H9 (cell line): ENCODE measurements at regions not wholly inside any gene's neighbourhood (a gene's known extent, or its start where the extent isn't known, plus 50 kb on each side); places are given as distances from the start of the nearest gene placed in this dataset.
A peak's percentile ranks its signal among the peaks of the same experiment; 100 is the strongest.

Experiments used
- DNase-seq: peaks from one replicate; pipeline ENCODE4 v3.0.0-alpha.2; 2017
- H2AFZ ChIP-seq: one replicate; pipeline ENCODE4 v1.6.1; 2013; ENCODE audit warnings: mild to moderate bottlenecking, low read length, control low read depth, moderate library complexity
- H2AK5ac ChIP-seq: 2 replicates; pipeline ENCODE4 v1.6.1; 2013; ENCODE audit warnings: low read length, control low read depth, mixed read lengths; ENCODE audit not compliant: insufficient read length
- H2BK120ac ChIP-seq: one replicate; pipeline ENCODE4 v1.6.1; 2013; ENCODE audit warnings: low read depth, mild to moderate bottlenecking, low read length, control low read depth, inconsistent platforms; ENCODE audit not compliant: poor library complexity, severe bottlenecking
- H2BK12ac ChIP-seq: 2 replicates; pipeline ENCODE4 v1.6.1; 2013; ENCODE audit warnings: low read length, control low read depth, mixed read lengths, low read depth; ENCODE audit not compliant: insufficient read length
- H2BK15ac ChIP-seq: 2 replicates; pipeline ENCODE4 v1.6.1; 2013; ENCODE audit warnings: low read depth, low read length, control low read depth
- H2BK20ac ChIP-seq: one replicate; pipeline ENCODE4 v1.6.1; 2013; ENCODE audit warnings: low read depth, mild to moderate bottlenecking, low read length, control low read depth, inconsistent platforms; ENCODE audit not compliant: poor library complexity, severe bottlenecking
- H2BK5ac ChIP-seq: 2 replicates; pipeline ENCODE4 v1.6.1; 2013; ENCODE audit warnings: low read length, control low read depth, mixed read lengths; ENCODE audit not compliant: insufficient read length
- H3K14ac ChIP-seq: 2 replicates; pipeline ENCODE4 v1.6.1; 2013; ENCODE audit warnings: low read length, control low read depth; ENCODE audit not compliant: insufficient read depth
- H3K18ac ChIP-seq: 2 replicates; pipeline ENCODE4 v1.6.1; 2013; ENCODE audit warnings: low read depth, mild to moderate bottlenecking, mixed read lengths, low read length, control low read depth; ENCODE audit not compliant: insufficient read length
- H3K23ac ChIP-seq: 2 replicates; pipeline ENCODE4 v1.6.1; 2013; ENCODE audit warnings: low read length, control low read depth, mixed read lengths, low read depth; ENCODE audit not compliant: insufficient read length
- H3K23me2 ChIP-seq: 2 replicates; pipeline ENCODE4 v1.6.1; 2013; ENCODE audit warnings: low read depth, mild to moderate bottlenecking, mixed read lengths, low read length, control low read depth; ENCODE audit not compliant: insufficient read length, poor library complexity, severe bottlenecking
- H3K27ac ChIP-seq: 2 replicates; pipeline ENCODE4 v1.5.1; 2013; ENCODE audit warnings: low read length, control low read depth, mixed read lengths, low read depth; ENCODE audit not compliant: insufficient read length
- H3K27me3 ChIP-seq: 2 replicates; pipeline ENCODE4 v1.6.1; 2013; ENCODE audit warnings: low read length, control low read depth, inconsistent platforms; ENCODE audit not compliant: insufficient read depth
- H3K4ac ChIP-seq: 2 replicates; pipeline ENCODE4 v1.6.1; 2013; ENCODE audit warnings: low read depth, mild to moderate bottlenecking, control low read depth, inconsistent platforms, low read length, moderate library complexity
- H3K4me1 ChIP-seq: 2 replicates; pipeline ENCODE4 v1.6.1; 2013; ENCODE audit warnings: low read length, control low read depth, inconsistent platforms; ENCODE audit not compliant: insufficient read depth
- H3K4me2 ChIP-seq: 2 replicates; pipeline ENCODE4 v1.6.1; 2013; ENCODE audit warnings: low read length, control low read depth, mixed read lengths; ENCODE audit not compliant: insufficient read length, insufficient read depth
- H3K56ac ChIP-seq: 2 replicates; pipeline ENCODE4 v1.6.1; 2013; ENCODE audit warnings: low read depth, mild to moderate bottlenecking, mixed read lengths, low read length, control low read depth; ENCODE audit not compliant: insufficient read length
- H3K79me1 ChIP-seq: 2 replicates; pipeline ENCODE4 v1.6.1; 2013; ENCODE audit warnings: low read depth, mild to moderate bottlenecking, moderate library complexity, low read length, control low read depth, inconsistent platforms; ENCODE audit not compliant: insufficient read depth, poor library complexity, severe bottlenecking
- H3K79me2 ChIP-seq: 2 replicates; pipeline ENCODE4 v1.6.1; 2013; ENCODE audit warnings: low read length, control low read depth, inconsistent platforms; ENCODE audit not compliant: insufficient read depth
- H3K9ac ChIP-seq: 2 replicates; pipeline ENCODE4 v1.6.1; 2013; ENCODE audit warnings: low read length, control low read depth, mixed read lengths; ENCODE audit not compliant: insufficient read length; ENCODE audit errors: extremely low read depth
- H3K9me3 ChIP-seq: one replicate; pipeline ENCODE4 v1.6.1; 2013; ENCODE audit warnings: low read depth, low read length, inconsistent platforms; ENCODE audit not compliant: control insufficient read depth
- H3T11ph ChIP-seq: one replicate; pipeline ENCODE4 v1.6.1; 2013; ENCODE audit warnings: mild to moderate bottlenecking, low read length, control low read depth, inconsistent platforms
- H4K20me1 ChIP-seq: one replicate; pipeline ENCODE4 v1.6.1; 2013; ENCODE audit not compliant: control insufficient read depth, insufficient read length, insufficient read depth
- H4K5ac ChIP-seq: 2 replicates; pipeline ENCODE4 v1.6.1; 2013; ENCODE audit warnings: low read depth, mild to moderate bottlenecking, mixed read lengths, low read length, control low read depth; ENCODE audit not compliant: insufficient read length
- H4K8ac ChIP-seq: replicated peaks from 2 replicates; pipeline ENCODE4 v1.6.1; 2013; ENCODE audit warnings: low read length, control low read depth, mixed read lengths, low read depth; ENCODE audit not compliant: insufficient read length
- H4K91ac ChIP-seq: 2 replicates; pipeline ENCODE4 v1.6.1; 2013; ENCODE audit warnings: low read depth, mild to moderate bottlenecking, moderate library complexity, mixed read lengths, low read length, control low read depth; ENCODE audit not compliant: insufficient read length
- H3K27ac Mint-ChIP-seq, 3 experiments: 2 replicates in 2 of 3; 3 replicates in 1 of 3; pipeline ENCODE4 v1.8.0; 2020 to 2021; ENCODE audit warnings: mixed read lengths in 3 of 3, mild to moderate bottlenecking in 1 of 3, moderate library complexity in 1 of 3
- H3K27me3 Mint-ChIP-seq: 2 replicates; pipeline ENCODE4 v1.8.0; 2021; ENCODE audit warnings: low read depth, mild to moderate bottlenecking, moderate library complexity, mixed read lengths
- H3K36me3 Mint-ChIP-seq, 3 experiments: 2 replicates in 2 of 3; 3 replicates in 1 of 3; pipeline ENCODE4 v1.8.0; 2020 to 2021; ENCODE audit warnings: low read depth in 3 of 3, mixed read lengths in 3 of 3; ENCODE audit not compliant: insufficient read depth in 1 of 3
- H3K4me1 Mint-ChIP-seq, 2 experiments: 2 replicates each; pipeline ENCODE4 v1.8.0; 2020; ENCODE audit warnings: mixed read lengths in 2 of 2
- H3K4me3 Mint-ChIP-seq, 2 experiments: 2 replicates in 1 of 2; 3 replicates in 1 of 2; pipeline ENCODE4 v1.8.0; 2020 to 2021; ENCODE audit warnings: mild to moderate bottlenecking in 2 of 2, mixed read lengths in 2 of 2, moderate library complexity in 1 of 2
- H3K9me3 Mint-ChIP-seq, 2 experiments: 2 replicates in 1 of 2; 3 replicates in 1 of 2; pipeline ENCODE4 v1.8.0; 2020; ENCODE audit warnings: mild to moderate bottlenecking in 2 of 2, mixed read lengths in 2 of 2, moderate library complexity in 1 of 2
- WGBS: extraction: QIAGEN DNeasy Blood & Tissue Kit; methylation state at CpG from one replicate; pipeline ENCODE4 v1.1.7; 2013; ENCODE audit warnings: missing lambda C conversion rate, low lambda C conversion rate, mixed read lengths; ENCODE audit not compliant: insufficient read length; ENCODE audit errors: extremely low coverage; 5-methylcytosine and 5-hydroxymethylcytosine counted together
- TF ChIP-seq, protein P1 (sequence below): fragments of 200-600 bp; sonication (generic); conservative IDR thresholded peaks from 3 replicates; pipeline ENCODE4 v1.8.0; 2021; ENCODE audit warnings: antibody characterized with exemption, mild to moderate bottlenecking

GRCh38 chr5:165143741-165144140 lies 1638.3 kb downstream of the MAT2B start:
- Histone ChIP-seq H3K18ac (no peak overlapping the region), H4K8ac (no peak overlapping the region), H3T11ph (no peak overlapping the region), H2AFZ (peak overlapping the region; percentile 68), H4K91ac (no peak overlapping the region), H3K9me3 (no peaks in the 10 kb centered on the region), H3K23me2 (no peaks in the 10 kb centered on the region), H4K20me1 (no peaks in the 10 kb centered on the region), H3K23ac (no peak overlapping the region), H2AK5ac (no peak overlapping the region), H3K9ac (no peak overlapping the region), H3K27me3 (no peaks in the 10 kb centered on the region), H2BK5ac (no peak overlapping the region), H3K79me1 (no peaks in the 10 kb centered on the region), H3K56ac (no peak overlapping the region), H2BK12ac (no peak overlapping the region), H2BK120ac (no peak overlapping the region), H2BK20ac (no peak overlapping the region), H3K4ac (no peak overlapping the region), H3K14ac (peak overlapping the region; percentile 68; the same call in 1 of the 2 replicates), H2BK15ac (no peak overlapping the region; the same call in 1 of the 2 replicates), H4K5ac (no peak overlapping the region), H3K79me2 (no peaks in the 10 kb centered on the region), H3K27ac (no peak overlapping the region), H3K4me2 (no peak overlapping the region), H3K4me1 (no peaks in the 10 kb centered on the region)
- WGBS, result no CpG with 5 or more reads among the region's 4 CpGs
- peaks cover 26 to 33% of the 10 kb centered on the region in 2 experiments for H3K4me1 Mint-ChIP-seq
- TF ChIP-seq, protein P1, sequence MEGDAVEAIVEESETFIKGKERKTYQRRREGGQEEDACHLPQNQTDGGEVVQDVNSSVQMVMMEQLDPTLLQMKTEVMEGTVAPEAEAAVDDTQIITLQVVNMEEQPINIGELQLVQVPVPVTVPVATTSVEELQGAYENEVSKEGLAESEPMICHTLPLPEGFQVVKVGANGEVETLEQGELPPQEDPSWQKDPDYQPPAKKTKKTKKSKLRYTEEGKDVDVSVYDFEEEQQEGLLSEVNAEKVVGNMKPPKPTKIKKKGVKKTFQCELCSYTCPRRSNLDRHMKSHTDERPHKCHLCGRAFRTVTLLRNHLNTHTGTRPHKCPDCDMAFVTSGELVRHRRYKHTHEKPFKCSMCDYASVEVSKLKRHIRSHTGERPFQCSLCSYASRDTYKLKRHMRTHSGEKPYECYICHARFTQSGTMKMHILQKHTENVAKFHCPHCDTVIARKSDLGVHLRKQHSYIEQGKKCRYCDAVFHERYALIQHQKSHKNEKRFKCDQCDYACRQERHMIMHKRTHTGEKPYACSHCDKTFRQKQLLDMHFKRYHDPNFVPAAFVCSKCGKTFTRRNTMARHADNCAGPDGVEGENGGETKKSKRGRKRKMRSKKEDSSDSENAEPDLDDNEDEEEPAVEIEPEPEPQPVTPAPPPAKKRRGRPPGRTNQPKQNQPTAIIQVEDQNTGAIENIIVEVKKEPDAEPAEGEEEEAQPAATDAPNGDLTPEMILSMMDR, result no peak
- H3K4me3 Mint-ChIP-seq, result no peak overlapping the region
- DNase-seq, result no peak
- peaks cover 0 to 7% (median 4%) of the 10 kb centered on the region in 3 experiments; a peak in 5 of 7 replicates for H3K36me3 Mint-ChIP-seq
- H3K27ac Mint-ChIP-seq, result peak overlapping the region; percentile 27 to 79 (median 43); a peak in 4 of 7 replicates
- H3K27me3 Mint-ChIP-seq, result no peaks in the 10 kb centered on the region
- peaks cover 0 to 5% of the 10 kb centered on the region in 2 experiments; a peak in 1 of 5 replicates for H3K9me3 Mint-ChIP-seq
